ENCODE measurements at regions not wholly inside any gene's neighbourhood (a gene's known extent, or its start where the extent isn't known, plus 50 kb on each side); places are given as distances from the start of the nearest gene placed in this dataset.
"Not testable (repeated sequence)": the region's sequence is repeated elsewhere in the genome, so short reads cannot be mapped to it uniquely, and the experiment has no call there.

DNA sequence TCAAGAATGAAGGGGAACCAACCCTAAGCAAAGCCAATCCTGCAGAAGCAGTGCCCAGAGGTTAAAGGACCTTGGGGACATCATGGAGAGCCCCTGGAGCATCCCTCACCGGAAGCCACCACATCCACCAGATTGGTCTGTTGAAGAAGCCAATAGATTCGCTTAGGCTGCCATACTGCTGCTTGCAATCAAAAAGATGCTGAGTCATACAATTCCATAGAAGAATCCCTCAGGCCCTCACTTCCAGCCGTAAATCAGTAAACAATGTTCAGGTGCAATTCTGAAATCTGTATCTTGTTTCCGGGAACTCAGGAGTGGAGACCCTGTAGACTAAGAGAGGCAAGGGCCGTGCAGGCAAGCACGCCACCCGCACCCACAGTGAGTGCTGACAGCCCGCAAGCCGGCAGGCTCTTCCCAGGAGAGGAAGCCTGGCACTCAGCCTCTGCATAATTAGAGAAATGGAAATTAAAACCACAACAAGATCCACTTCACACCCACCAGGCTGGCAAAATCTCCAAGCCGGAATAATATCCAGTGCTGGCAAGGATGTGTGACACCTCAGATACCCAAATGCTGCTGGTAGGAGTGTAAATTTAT lies 156.4 kb upstream of the FOXD4L5 start:
- DNase-seq; H3K27me3 Mint-ChIP-seq (ENCODE audit: low read depth); ATAC-seq; H3K36me3 Mint-ChIP-seq (ENCODE audit: insufficient read depth); H3K4me1 Mint-ChIP-seq (ENCODE audit: low read depth); H3K4me3 Mint-ChIP-seq: not testable (repeated sequence)
- H3K9me3 Mint-ChIP-seq = peaks cover 29% of the 10 kb centered on the region

DNA sequence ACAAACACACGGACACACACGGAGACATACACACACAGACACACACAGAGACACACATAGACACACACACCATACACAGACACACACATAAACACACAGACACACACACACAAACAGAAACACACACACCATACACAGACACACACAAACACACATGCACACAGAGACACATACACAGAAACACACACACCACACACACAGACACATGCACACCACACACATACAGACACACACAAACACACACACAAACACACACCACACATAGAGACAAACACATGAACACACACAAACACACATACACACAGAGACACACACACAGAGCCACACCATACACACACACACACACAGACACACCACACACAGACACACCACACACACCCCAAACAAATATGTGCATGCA lies 152.7 kb upstream of the FOXD4L5 start:
- H3K4me3 Mint-ChIP-seq = no peak overlapping the region
- ATAC-seq (no peak), DNase-seq (no peak)
- peaks cover 31% of the 10 kb centered on the region for H3K9me3 Mint-ChIP-seq
- no peaks in the 10 kb centered on the region for H3K36me3 Mint-ChIP-seq (ENCODE audit: insufficient read depth)
- H3K27me3 Mint-ChIP-seq (ENCODE audit: low read depth) = no peaks in the 10 kb centered on the region
- no peaks in the 10 kb centered on the region for H3K4me1 Mint-ChIP-seq (ENCODE audit: low read depth)

DNA sequence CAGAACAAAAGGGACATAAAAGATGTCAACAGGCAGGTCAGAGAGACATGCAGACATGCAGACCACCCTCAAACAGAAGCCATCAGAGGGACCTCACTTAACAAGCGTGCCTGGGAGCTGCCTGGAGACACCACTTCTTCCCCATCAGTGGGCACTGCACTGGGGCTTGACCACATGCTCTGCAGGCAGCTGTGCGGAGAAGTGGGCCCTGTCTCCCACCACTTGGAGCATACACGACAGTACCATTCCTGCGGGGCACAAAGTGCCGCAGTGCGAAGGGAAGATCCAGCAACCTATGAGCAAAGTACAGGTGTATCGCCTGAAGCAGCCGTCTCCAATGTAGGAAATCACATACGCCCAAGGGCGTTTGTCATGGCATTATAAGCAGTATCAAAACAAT lies 150.5 kb upstream of the FOXD4L5 start:
- DNase-seq (no peak), ATAC-seq (no peak)
- H3K4me1 Mint-ChIP-seq (ENCODE audit: low read depth) = no peaks in the 10 kb centered on the region
- no peak overlapping the region for H3K4me3 Mint-ChIP-seq
- H3K36me3 Mint-ChIP-seq (ENCODE audit: insufficient read depth) = no peaks in the 10 kb centered on the region
- H3K27me3 Mint-ChIP-seq (ENCODE audit: low read depth) = no peaks in the 10 kb centered on the region
- H3K9me3 Mint-ChIP-seq = peaks cover 37% of the 10 kb centered on the region

- H3K9me3 Mint-ChIP-seq = peaks cover 25% of the 10 kb centered on the region
- no peak for ATAC-seq
- H3K4me3 Mint-ChIP-seq = no peak overlapping the region
- no peaks in the 10 kb centered on the region for H3K4me1 Mint-ChIP-seq (ENCODE audit: low read depth)
- no peak for DNase-seq
- no peaks in the 10 kb centered on the region for H3K27me3 Mint-ChIP-seq (ENCODE audit: low read depth)
- no peaks in the 10 kb centered on the region for H3K36me3 Mint-ChIP-seq (ENCODE audit: insufficient read depth)
Measured at GRCh38 chr9:65432722-65433323, 147.8 kb upstream of the FOXD4L5 start.

DNA sequence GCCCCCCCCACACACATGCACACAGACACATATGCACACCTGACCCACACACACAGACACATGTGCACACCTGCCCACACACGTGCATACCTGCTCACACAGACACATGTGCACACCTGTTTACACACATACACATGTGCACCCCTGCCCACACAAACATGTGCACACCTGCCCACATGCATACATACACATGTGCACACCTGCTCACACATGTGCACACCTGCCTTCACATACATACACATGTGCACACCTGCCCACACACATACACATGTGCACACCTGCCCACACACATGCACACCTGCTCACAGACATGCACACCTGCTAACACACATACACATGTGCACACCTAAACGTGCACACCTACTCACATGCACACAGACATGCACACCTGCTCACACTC lies 147.0 kb upstream of the FOXD4L5 start:
- no peak for DNase-seq
- H3K36me3 Mint-ChIP-seq (ENCODE audit: insufficient read depth) = no peaks in the 10 kb centered on the region
- no peak overlapping the region for H3K4me3 Mint-ChIP-seq
- ATAC-seq = no peak
- no peaks in the 10 kb centered on the region for H3K27me3 Mint-ChIP-seq (ENCODE audit: low read depth)
- H3K9me3 Mint-ChIP-seq = peaks cover 21% of the 10 kb centered on the region
- no peaks in the 10 kb centered on the region for H3K4me1 Mint-ChIP-seq (ENCODE audit: low read depth)

DNA sequence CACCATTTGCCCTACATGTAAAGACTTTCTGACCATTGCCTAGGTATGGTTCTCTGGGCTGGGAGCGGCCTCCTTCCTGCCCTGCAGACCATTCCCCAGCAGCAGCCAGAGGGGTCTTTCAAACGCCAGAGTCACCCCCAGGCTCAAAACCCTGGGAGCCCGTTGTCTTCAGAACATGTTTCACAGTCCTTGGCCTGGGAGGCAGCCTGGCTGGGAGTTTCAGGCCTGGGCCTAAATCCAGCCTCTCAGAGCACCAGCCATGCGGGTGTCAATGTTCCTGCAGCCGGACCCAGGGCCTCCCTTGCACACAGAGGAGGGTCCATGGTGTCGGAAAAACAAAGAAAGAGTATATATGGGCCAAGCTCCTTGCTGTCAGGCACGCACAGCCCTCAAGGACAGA lies 145.2 kb upstream of the FOXD4L5 start:
- Mint-ChIP-seq H3K4me3 (no peak overlapping the region), H3K4me1 (ENCODE audit: low read depth) (peaks cover 3% of the 10 kb centered on the region), H3K36me3 (ENCODE audit: insufficient read depth) (no peaks in the 10 kb centered on the region), H3K9me3 (peaks cover 24% of the 10 kb centered on the region), H3K27me3 (ENCODE audit: low read depth) (no peaks in the 10 kb centered on the region)
- DNase-seq = no peak
- ATAC-seq = no peak

GRCh38 chr9:65427361-65427760 lies 142.4 kb upstream of the FOXD4L5 start:
- H3K4me3 Mint-ChIP-seq; DNase-seq; H3K27me3 Mint-ChIP-seq (ENCODE audit: low read depth); H3K4me1 Mint-ChIP-seq (ENCODE audit: low read depth); H3K36me3 Mint-ChIP-seq (ENCODE audit: insufficient read depth); ATAC-seq: not testable (repeated sequence)
- H3K9me3 Mint-ChIP-seq = peaks cover 21% of the 10 kb centered on the region

DNA sequence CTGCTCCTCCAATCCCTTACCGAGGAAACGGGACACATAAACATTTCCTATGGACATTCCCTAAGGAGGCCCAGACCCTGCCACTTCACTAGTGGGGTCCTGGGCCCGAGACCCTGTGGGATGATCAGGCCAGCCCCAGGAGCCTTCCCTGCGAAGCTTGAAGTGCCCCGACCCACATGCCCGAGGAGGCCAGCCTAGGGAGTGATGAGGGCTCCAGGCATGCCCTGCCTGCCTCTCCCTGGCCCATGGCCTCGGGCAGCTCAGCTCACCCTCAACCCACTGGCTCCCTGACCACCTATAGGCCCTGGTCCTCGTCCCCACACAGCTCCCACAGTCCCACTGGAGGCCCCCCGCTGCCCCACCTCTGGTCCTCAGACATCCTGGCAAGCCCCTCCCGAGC lies 141.8 kb upstream of the FOXD4L5 start:
- ATAC-seq; H3K27me3 Mint-ChIP-seq (ENCODE audit: low read depth); H3K36me3 Mint-ChIP-seq (ENCODE audit: insufficient read depth); H3K4me1 Mint-ChIP-seq (ENCODE audit: low read depth); DNase-seq; H3K4me3 Mint-ChIP-seq: not testable (repeated sequence)
- H3K9me3 Mint-ChIP-seq = peaks cover 19% of the 10 kb centered on the region

DNA sequence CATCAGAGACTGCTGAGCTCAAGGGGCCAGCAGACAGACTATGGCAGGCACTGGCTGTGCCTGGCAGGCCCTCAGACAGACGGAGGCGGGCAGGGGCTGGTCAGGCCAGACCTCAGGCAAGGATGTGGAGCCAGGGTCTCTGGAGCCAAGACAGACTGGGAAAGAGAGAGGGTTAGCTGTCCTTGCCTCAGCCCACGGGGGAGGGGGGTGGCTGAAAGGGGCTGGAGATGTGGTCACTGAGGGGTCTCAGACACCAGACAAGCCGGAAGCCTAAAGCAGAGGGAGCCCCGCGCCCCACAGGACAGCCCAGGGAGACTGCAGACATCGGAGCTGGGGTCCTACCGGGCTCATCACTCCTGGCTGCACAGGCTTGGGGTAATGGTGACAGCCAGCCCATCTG lies 141.2 kb upstream of the FOXD4L5 start:
- Mint-ChIP-seq H3K27me3 (ENCODE audit: low read depth) (no peaks in the 10 kb centered on the region), H3K36me3 (ENCODE audit: insufficient read depth) (no peaks in the 10 kb centered on the region), H3K4me1 (ENCODE audit: low read depth) (peaks cover 3% of the 10 kb centered on the region), H3K9me3 (peaks cover 25% of the 10 kb centered on the region), H3K4me3 (no peak overlapping the region)
- no peak for DNase-seq
- ATAC-seq = no peak

- peaks cover 28% of the 10 kb centered on the region for H3K9me3 Mint-ChIP-seq
- H3K4me1 Mint-ChIP-seq (ENCODE audit: low read depth); ATAC-seq; H3K27me3 Mint-ChIP-seq (ENCODE audit: low read depth); H3K4me3 Mint-ChIP-seq; DNase-seq; H3K36me3 Mint-ChIP-seq (ENCODE audit: insufficient read depth): not testable (repeated sequence)
Measured at GRCh38 chr9:65425183-65425582, 140.2 kb upstream of the FOXD4L5 start.

- H3K4me3 Mint-ChIP-seq; H3K27me3 Mint-ChIP-seq (ENCODE audit: low read depth); DNase-seq; H3K4me1 Mint-ChIP-seq (ENCODE audit: low read depth); H3K36me3 Mint-ChIP-seq (ENCODE audit: insufficient read depth); ATAC-seq: not testable (repeated sequence)
- H3K9me3 Mint-ChIP-seq = peaks cover 30% of the 10 kb centered on the region
Measured at GRCh38 chr9:65424437-65424984, 139.5 kb upstream of the FOXD4L5 start.

- not testable (repeated sequence) for DNase-seq; H3K4me1 Mint-ChIP-seq (ENCODE audit: low read depth); ATAC-seq; H3K27me3 Mint-ChIP-seq (ENCODE audit: low read depth); H3K36me3 Mint-ChIP-seq (ENCODE audit: insufficient read depth); H3K4me3 Mint-ChIP-seq
- H3K9me3 Mint-ChIP-seq = peaks cover 35% of the 10 kb centered on the region
Measured at GRCh38 chr9:65423691-65424436, 138.9 kb upstream of the FOXD4L5 start.

DNA sequence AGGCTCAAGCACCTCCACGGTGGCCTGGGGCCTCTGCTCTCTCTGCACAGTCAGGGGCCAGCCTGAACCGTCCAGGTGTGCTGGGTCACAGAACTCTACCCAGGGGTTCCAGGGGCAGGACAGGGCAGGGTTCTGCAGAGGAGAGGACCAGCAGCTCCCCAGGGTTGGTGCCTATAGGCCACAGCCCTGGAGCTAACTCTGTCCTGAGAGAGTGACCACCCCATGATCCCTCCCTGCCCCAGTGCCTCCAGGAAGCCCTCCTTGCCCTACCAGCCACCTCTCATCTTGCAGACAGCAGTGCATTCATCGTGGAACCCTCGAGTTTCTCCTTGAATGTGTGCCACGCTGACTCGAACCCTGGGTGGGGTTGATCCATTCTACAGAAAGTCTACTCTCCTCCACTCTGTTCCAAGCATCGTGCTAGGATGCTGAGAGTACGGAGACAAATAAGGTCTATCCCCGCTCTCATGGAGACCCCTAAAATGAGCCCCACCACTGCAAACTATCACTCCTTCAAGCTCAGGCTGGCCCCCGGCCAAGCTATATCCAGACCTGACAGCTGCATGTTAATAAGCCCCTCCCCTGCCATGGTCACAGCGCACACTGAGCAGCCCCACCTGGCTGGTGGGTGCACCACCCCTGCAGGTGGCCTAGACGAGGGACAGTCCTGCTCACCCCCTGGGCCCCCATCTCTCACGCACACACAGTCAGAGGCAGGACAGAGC lies 138.1 kb upstream of the FOXD4L5 start:
- not testable (repeated sequence) for DNase-seq; H3K4me3 Mint-ChIP-seq; H3K36me3 Mint-ChIP-seq (ENCODE audit: insufficient read depth); H3K27me3 Mint-ChIP-seq (ENCODE audit: low read depth); ATAC-seq; H3K4me1 Mint-ChIP-seq (ENCODE audit: low read depth)
- peaks cover 37% of the 10 kb centered on the region for H3K9me3 Mint-ChIP-seq

- not testable (repeated sequence) for H3K4me3 Mint-ChIP-seq; H3K36me3 Mint-ChIP-seq (ENCODE audit: insufficient read depth); ATAC-seq; H3K4me1 Mint-ChIP-seq (ENCODE audit: low read depth); DNase-seq; H3K27me3 Mint-ChIP-seq (ENCODE audit: low read depth)
- H3K9me3 Mint-ChIP-seq = peaks cover 39% of the 10 kb centered on the region
Measured at GRCh38 chr9:65421486-65421885, 136.5 kb upstream of the FOXD4L5 start.

Data from activated T-cell treated with anti-CD3 and anti-CD28 coated beads, Interleukin-2, amount 50 U/mL, for 4 hours (primary cell).